ENCODE measurements at regions not wholly inside any gene's neighbourhood (a gene's known extent, or its start where the extent isn't known, plus 50 kb on each side); places are given as distances from the start of the nearest gene placed in this dataset.

DNA sequence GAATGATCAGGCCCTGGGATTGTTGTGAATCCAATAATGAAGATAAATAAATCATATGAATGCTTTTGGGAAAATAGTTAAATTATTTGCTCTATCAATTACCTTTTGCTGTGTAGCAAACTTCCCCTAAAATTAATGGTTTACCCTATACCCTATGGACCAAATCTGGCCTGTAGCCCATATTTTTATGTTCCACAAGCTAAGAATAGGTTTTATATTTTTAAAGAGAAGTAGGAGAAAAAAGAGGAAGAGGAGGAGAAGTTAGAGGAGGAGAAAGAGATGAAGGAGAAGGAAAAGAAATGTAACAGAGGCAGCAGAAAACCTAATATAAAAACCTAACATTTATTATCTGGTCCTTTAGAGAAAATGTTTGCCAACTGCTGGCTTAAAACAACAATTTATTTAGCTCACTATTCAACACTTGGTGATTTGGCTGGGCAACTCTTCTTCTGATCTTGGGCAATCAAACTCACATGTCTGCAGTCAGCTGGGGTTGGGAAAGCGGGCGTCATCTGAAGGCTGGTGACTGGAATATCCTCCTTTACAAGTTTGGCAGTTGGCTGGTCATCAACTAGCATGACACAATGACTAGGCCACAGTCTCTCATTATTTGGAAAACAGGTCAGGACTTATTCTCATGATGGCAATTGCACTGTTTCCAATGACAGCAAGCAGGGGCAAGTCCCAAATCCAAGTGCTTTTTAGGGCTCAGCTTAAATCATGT, 522.9 kb downstream of the RASEF start:
- Histone ChIP-seq H3K4me3 (ENCODE audit: severe bottlenecking) (no peak overlapping the region), H3K27me3 (ENCODE audit: insufficient read depth, poor library complexity, severe bottlenecking) (no peaks in the 10 kb centered on the region), H3K27ac (ENCODE audit: poor library complexity, severe bottlenecking) (no peak overlapping the region), H3K36me3 (ENCODE audit: low read depth) (no peaks in the 10 kb centered on the region), H3K4me1 (ENCODE audit: insufficient read depth, poor library complexity, severe bottlenecking) (no peaks in the 10 kb centered on the region), H3K9me3 (ENCODE audit: severe bottlenecking) (no peaks in the 10 kb centered on the region)
- TF ChIP-seq CTCF (IDR thresholded peaks at IDR 0.05; ENCODE audit: poor library complexity, severe bottlenecking) = no peak
- ATAC-seq (ENCODE audit: low read depth) (no peak), DNase-seq (ENCODE audit: low spot score) (no peak)

GRCh38 chr9:82543726-82544125, 519.2 kb downstream of the RASEF start:
- H3K4me3 ChIP-seq (ENCODE audit: severe bottlenecking) = no peak overlapping the region
- no peaks in the 10 kb centered on the region for H3K9me3 ChIP-seq (ENCODE audit: severe bottlenecking)
- DNase-seq (ENCODE audit: low spot score) = no peak
- ATAC-seq (ENCODE audit: low read depth) = no peak; the same call in 2 of the 3 replicates
- H3K27me3 ChIP-seq (ENCODE audit: insufficient read depth, poor library complexity, severe bottlenecking) = no peaks in the 10 kb centered on the region
- no peaks in the 10 kb centered on the region for H3K36me3 ChIP-seq (ENCODE audit: low read depth)
- H3K4me1 ChIP-seq (ENCODE audit: insufficient read depth, poor library complexity, severe bottlenecking) = no peaks in the 10 kb centered on the region
- H3K27ac ChIP-seq (ENCODE audit: poor library complexity, severe bottlenecking) = no peak overlapping the region
- TF ChIP-seq CTCF (IDR thresholded peaks at IDR 0.05; ENCODE audit: poor library complexity, severe bottlenecking) = no peak

DNA sequence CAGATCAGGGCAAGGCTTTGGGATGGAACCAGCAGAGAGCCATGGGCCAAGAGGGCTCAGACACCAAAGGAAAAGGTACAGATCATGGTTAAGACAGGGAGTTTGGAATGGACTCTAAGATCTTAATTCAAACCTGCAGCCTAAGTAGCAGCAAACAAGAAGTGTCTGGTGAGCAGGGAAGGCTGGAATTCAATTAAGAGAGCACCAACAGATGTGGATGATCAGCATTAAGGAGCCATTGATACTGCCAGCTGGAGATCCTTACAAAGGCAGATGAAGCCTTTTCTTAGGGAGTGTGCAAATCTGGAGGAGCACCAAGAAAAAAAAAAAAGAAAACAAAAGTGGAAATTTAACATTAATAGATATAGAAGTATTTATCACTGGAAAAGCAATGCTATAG, 516.8 kb downstream of the RASEF start:
- H3K36me3 ChIP-seq (ENCODE audit: low read depth) = no peaks in the 10 kb centered on the region
- H3K4me1 ChIP-seq (ENCODE audit: insufficient read depth, poor library complexity, severe bottlenecking) = no peaks in the 10 kb centered on the region
- no peak for ATAC-seq (ENCODE audit: low read depth)
- no peak overlapping the region for H3K4me3 ChIP-seq (ENCODE audit: severe bottlenecking)
- H3K27ac ChIP-seq (ENCODE audit: poor library complexity, severe bottlenecking) = no peak overlapping the region
- TF ChIP-seq CTCF (IDR thresholded peaks at IDR 0.05; ENCODE audit: poor library complexity, severe bottlenecking) = no peak
- no peaks in the 10 kb centered on the region for H3K27me3 ChIP-seq (ENCODE audit: insufficient read depth, poor library complexity, severe bottlenecking)
- no peak for DNase-seq (ENCODE audit: low spot score)
- no peaks in the 10 kb centered on the region for H3K9me3 ChIP-seq (ENCODE audit: severe bottlenecking)

GRCh38 chr9:82547995-82548394, 514.9 kb downstream of the RASEF start:
- DNase-seq (ENCODE audit: low spot score) (no peak), ATAC-seq (ENCODE audit: low read depth) (no peak)
- Histone ChIP-seq H3K9me3 (ENCODE audit: severe bottlenecking) (no peaks in the 10 kb centered on the region), H3K4me3 (ENCODE audit: severe bottlenecking) (no peak overlapping the region), H3K4me1 (ENCODE audit: insufficient read depth, poor library complexity, severe bottlenecking) (no peaks in the 10 kb centered on the region), H3K27ac (ENCODE audit: poor library complexity, severe bottlenecking) (no peak overlapping the region), H3K36me3 (ENCODE audit: low read depth) (no peaks in the 10 kb centered on the region), H3K27me3 (ENCODE audit: insufficient read depth, poor library complexity, severe bottlenecking) (no peaks in the 10 kb centered on the region)
- TF ChIP-seq CTCF (IDR thresholded peaks at IDR 0.05; ENCODE audit: poor library complexity, severe bottlenecking) = no peak

- no peak for DNase-seq (ENCODE audit: low spot score)
These were observed 513.6 kb downstream of the RASEF start for GRCh38 chr9:82549174-82549821.

More at GRCh38 chr9:82549174-82549821, 513.6 kb downstream of the RASEF start:
- Histone ChIP-seq H3K9me3 (ENCODE audit: severe bottlenecking) (no peaks in the 10 kb centered on the region), H3K27ac (ENCODE audit: poor library complexity, severe bottlenecking) (no peak overlapping the region), H3K27me3 (ENCODE audit: insufficient read depth, poor library complexity, severe bottlenecking) (no peaks in the 10 kb centered on the region), H3K4me1 (ENCODE audit: insufficient read depth, poor library complexity, severe bottlenecking) (no peaks in the 10 kb centered on the region), H3K4me3 (ENCODE audit: severe bottlenecking) (no peak overlapping the region), H3K36me3 (ENCODE audit: low read depth) (no peaks in the 10 kb centered on the region)
- no peak for TF ChIP-seq CTCF (IDR thresholded peaks at IDR 0.05; ENCODE audit: poor library complexity, severe bottlenecking)
- ATAC-seq (ENCODE audit: low read depth) = no peak

Data from RWPE2 (cell line).